ENCODE measurements at regions not wholly inside any gene's neighbourhood (a gene's known extent, or its start where the extent isn't known, plus 50 kb on each side); places are given as distances from the start of the nearest gene placed in this dataset.

- Histone ChIP-seq H2AFZ (replicated peaks; ENCODE audit: low read length, poor library complexity) (no peak overlapping the region), H2BK120ac (ENCODE audit: low read depth, low read length) (no peak overlapping the region), H2AK5ac (ENCODE audit: low read depth, low read length) (no peak overlapping the region), H3K9ac (ENCODE audit: low read depth, low read length) (no peak overlapping the region), H3K36me3 (ENCODE audit: control insufficient read depth, insufficient read depth, low read length) (no peaks in the 10 kb centered on the region), H3K4me3 (ENCODE audit: insufficient read depth, low read depth, low read length) (no peak overlapping the region), H2BK15ac (ENCODE audit: low read depth, low read length) (no peak overlapping the region), H3K79me1 (ENCODE audit: low read depth in 1 of 2, low read length in 2 of 2) (no peaks in the 10 kb centered on the region), H2BK20ac (ENCODE audit: low read depth, low read length) (no peak overlapping the region), H3K27ac (ENCODE audit: insufficient read depth, low read length) (no peak overlapping the region), H4K5ac (ENCODE audit: low read depth, low read length) (no peak overlapping the region), H3K4me1 (ENCODE audit: control insufficient read depth, insufficient read depth, low read length) (no peaks in the 10 kb centered on the region), H3K14ac (replicated peaks; ENCODE audit: low read depth, low read length) (no peak overlapping the region), H3K56ac (ENCODE audit: extremely low read depth, insufficient read depth, low read length) (no peak overlapping the region), H2BK5ac (ENCODE audit: low read depth, low read length, poor library complexity, severe bottlenecking) (no peak overlapping the region), H3K27me3 (ENCODE audit: control insufficient read depth, insufficient read depth, low read length) (no peaks in the 10 kb centered on the region), H2AK9ac (replicated peaks; ENCODE audit: low read depth, low read length, poor library complexity) (no peak overlapping the region), H4K91ac (ENCODE audit: insufficient read depth, low read depth, low read length) (no peak overlapping the region), H4K20me1 (ENCODE audit: insufficient read depth, low read length) (no peaks in the 10 kb centered on the region), H3K9me3 (ENCODE audit: control insufficient read depth, insufficient read depth, low read length) (no peaks in the 10 kb centered on the region), H3K4me2 (ENCODE audit: low read depth, low read length) (no peak overlapping the region), H3K23ac (ENCODE audit: low read depth, low read length) (no peak overlapping the region), H3K18ac (ENCODE audit: low read depth, low read length) (no peak overlapping the region), H4K8ac (ENCODE audit: low read depth in 2 of 2, low read length in 2 of 2) (no peak overlapping the region), H3K4ac (ENCODE audit: low read depth, low read length) (no peak overlapping the region), H3K9me1 (ENCODE audit: insufficient read depth, low read length) (no peaks in the 10 kb centered on the region)
- ATAC-seq (ENCODE audit: low read depth) (no peak), DNase-seq (no peak)
- ChIA-PET CTCF (no interaction called here), POLR2A (ENCODE audit: unreplicated experiment) (no interaction called here)
- TF ChIP-seq FOS (IDR thresholded peaks at IDR 0.05; ENCODE audit: low read depth, low read length) (no peak), POLR2A (IDR thresholded peaks at IDR 0.05; ENCODE audit: low read depth, low read length) (no peak)
- intact Hi-C loops (cut with micrococcal nuclease), result no loop called here
- BruUV-seq (replicated peaks), result no TSS peak
- WGBS, 2 experiments (ENCODE audit: extremely low coverage in 2 of 2, insufficient read length in 1 of 2), result no CpG with 5 or more reads among the region's 2 CpGs
- in situ Hi-C loops (cut with MboI; ENCODE audit: low sequenced_read_pairs), result no loop called here
- dilution Hi-C loops (cut with HindIII; ENCODE audit: low sequenced_read_pairs, unreplicated experiment), result no loop called here
Measured at GRCh38 chr3:8353364-8353763, 148.3 kb upstream of the LMCD1 start.

All from IMR-90 (cell line).